ENCODE measurements at regions not wholly inside any gene's neighbourhood (a gene's known extent, or its start where the extent isn't known, plus 50 kb on each side); places are given as distances from the start of the nearest gene placed in this dataset.

- TF ChIP-seq CTCF (IDR thresholded peaks at IDR 0.05): no peak
- no peak for ATAC-seq (ENCODE audit: low FRiP score)
- DNase-seq (ENCODE audit: low spot score): no peak
Measured at GRCh38 chr6:3661390-3661789, 90.1 kb downstream of the PXDC1 start.

GRCh38 chr6:3660473-3660872, 91.0 kb downstream of the PXDC1 start:
- no peak for TF ChIP-seq CTCF (IDR thresholded peaks at IDR 0.05)
- no peak for DNase-seq (ENCODE audit: low spot score)
- no peak for ATAC-seq (ENCODE audit: low FRiP score)

GRCh38 chr6:3659748-3660147, 91.8 kb downstream of the PXDC1 start:
- no peak for ATAC-seq (ENCODE audit: low FRiP score)
- no peak for TF ChIP-seq CTCF (IDR thresholded peaks at IDR 0.05)
- no peak for DNase-seq (ENCODE audit: low spot score)

- TF ChIP-seq CTCF (IDR thresholded peaks at IDR 0.05): no peak
- no peak for DNase-seq (ENCODE audit: low spot score)
Measured at GRCh38 chr6:3656076-3656475, 95.4 kb downstream of the PXDC1 start.

GRCh38 chr6:3654898-3655297, 96.6 kb downstream of the PXDC1 start:
- no peak for ATAC-seq (ENCODE audit: low FRiP score)
- no peak for DNase-seq (ENCODE audit: low spot score)
- no peak for TF ChIP-seq CTCF (IDR thresholded peaks at IDR 0.05)

More at GRCh38 chr6:3656076-3656475, 95.4 kb downstream of the PXDC1 start:
- ATAC-seq (ENCODE audit: low FRiP score): no peak

GRCh38 chr6:3654436-3654835, 97.1 kb downstream of the PXDC1 start:
- DNase-seq (ENCODE audit: low spot score) (no peak), ATAC-seq (ENCODE audit: low FRiP score) (no peak)
- TF ChIP-seq CTCF (IDR thresholded peaks at IDR 0.05): no peak

- ATAC-seq (ENCODE audit: low FRiP score) (no peak), DNase-seq (ENCODE audit: low spot score) (no peak)
- no peak for TF ChIP-seq CTCF (IDR thresholded peaks at IDR 0.05)
Measured at GRCh38 chr6:3653528-3654070, 97.9 kb downstream of the PXDC1 start.
